DMS114 treated with DMSO at 0.1 percent for 48 hours (cell line): ENCODE measurements at regions not wholly inside any gene's neighbourhood (a gene's known extent, or its start where the extent isn't known, plus 50 kb on each side); places are given as distances from the start of the nearest gene placed in this dataset.

Source experiments
- DNase-seq: peaks from one replicate; lab custom pipeline; 2025; ENCODE audit not compliant: unreplicated experiment; lab: John Stamatoyannopoulos, UW

DNA sequence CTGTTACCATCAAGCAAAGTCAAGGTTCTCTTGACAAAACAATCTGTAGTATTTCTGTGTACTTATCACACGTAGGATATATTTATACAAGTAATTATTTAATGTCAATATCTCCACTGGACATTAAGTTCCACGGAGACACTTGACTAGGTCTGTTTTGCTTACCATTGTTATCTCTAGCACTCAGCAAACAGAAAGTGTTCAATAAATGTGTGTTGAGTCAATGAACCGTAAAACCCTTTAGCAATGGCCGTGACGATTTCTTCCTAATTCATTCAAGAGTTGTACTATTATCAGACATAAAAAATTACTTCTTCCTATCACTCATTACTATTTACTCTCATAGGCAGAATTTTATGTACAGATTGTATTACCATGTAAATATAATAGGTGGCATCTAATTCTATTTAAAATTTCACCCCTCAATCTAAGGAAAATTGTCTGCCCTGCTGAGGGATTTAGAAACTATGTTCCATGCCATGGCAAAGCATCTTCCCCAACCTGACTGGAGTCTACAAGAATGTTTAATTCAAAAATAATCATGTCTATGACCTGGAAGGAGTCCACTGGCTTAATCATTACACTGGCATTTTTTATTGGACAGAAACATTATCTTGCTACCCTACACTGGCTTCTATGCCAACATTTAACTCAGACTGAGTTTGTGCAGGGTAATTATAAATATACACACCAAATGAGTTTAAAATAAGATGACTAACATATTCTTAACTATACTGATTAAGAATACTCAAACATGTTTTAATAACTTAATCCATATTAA lies 301.9 kb downstream of the ZEB2 start:
- DNase-seq: no peak

DNA sequence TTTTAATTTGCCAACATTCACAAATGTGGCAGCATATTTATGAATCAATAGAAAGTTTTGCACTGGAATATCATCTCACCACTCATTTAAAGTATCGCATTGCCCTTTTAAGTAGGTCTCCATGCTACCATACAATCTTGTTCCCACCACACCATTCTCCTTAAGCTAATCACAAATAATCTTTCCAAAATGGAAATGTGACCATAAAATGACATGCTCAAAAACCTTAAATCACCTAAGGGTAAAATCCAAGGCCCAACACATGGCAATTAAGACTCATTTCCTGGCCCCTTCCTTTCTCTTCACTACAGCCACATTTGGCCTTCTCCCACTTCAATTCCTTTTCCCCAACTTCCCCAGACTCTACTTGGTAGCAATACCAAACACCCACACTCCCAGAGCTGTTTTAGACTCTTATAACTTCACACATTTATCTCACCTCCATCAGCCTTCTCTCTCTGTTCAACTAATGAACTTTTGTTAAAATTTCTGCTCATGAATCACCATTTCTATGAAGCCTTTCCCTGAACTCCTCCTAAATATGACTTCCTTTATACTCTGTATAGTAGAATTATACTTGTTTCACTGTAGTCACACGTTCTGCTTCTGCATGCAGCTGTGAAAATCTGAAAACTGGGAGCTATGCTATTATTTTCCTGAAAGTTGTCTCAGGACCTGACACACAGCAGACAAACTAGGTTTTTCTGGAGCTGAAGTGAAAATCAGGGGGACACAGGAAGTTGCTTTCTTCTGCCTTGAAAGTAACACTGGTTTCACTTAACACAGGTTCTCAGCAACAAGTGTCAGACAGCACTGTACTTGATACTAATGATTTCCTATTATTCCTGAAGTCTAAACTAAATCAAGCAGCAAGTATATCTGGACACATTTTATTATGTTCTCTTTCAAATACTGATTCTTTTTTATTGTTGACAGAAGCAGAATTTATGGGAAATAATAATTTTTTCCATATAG lies 303.9 kb downstream of the ZEB2 start:
- DNase-seq: no peak

DNA sequence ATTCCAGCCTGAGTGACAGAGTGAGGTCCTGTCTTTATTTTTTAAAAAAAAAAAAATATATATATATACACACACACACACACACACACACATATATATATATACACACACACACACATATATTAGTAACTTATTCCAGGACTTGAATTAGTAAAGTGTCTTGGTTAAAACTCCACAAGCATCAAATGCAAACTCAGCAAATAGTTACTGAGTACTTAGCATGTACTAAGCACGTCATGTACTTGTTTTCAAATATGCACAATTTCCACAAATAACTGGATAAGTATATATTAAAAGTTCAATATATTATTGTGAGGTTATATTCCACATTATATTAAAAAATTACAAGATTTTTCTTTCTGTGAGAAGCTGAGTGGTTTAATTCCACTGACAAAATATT lies 304.7 kb downstream of the ZEB2 start:
- no peak for DNase-seq

DNA sequence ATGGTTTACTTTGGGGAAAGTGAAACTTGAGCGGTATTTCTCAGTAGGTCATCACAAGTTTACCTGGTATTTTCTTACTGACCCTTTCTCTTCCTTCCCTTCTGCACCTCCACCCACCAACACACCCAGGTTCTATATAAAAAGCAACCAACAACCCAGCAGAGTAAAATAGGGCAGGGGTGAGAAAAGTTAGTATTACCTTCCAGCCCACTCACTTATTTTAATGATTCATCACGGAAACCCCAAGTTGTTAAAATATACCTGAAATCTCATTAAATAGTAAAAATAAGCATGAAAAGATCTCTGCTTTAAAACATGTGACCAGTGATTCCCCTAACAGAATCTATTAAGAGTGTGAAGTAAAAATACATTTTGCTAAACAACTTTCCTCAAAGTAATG lies 306.1 kb downstream of the ZEB2 start:
- DNase-seq: no peak

DNA sequence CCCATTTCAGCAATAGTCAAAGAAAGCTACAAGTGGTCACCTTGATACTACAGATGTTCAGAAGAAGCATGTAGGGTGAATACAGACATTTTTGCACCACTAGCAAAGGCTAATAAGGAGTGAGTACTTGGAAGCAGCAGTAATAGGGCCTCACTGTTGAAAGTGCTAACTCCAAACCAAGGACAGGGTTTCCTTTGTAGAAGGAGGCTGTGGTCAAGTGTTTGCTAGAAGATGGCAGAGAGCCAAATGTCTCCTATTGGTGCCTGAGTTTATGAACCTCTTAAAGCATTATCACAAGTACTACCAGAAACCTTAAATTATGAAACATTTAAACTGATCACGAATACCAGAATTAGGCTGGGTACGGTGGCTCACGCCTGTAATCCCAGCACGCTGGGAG lies 308.1 kb downstream of the ZEB2 start:
- no peak for DNase-seq

DNA sequence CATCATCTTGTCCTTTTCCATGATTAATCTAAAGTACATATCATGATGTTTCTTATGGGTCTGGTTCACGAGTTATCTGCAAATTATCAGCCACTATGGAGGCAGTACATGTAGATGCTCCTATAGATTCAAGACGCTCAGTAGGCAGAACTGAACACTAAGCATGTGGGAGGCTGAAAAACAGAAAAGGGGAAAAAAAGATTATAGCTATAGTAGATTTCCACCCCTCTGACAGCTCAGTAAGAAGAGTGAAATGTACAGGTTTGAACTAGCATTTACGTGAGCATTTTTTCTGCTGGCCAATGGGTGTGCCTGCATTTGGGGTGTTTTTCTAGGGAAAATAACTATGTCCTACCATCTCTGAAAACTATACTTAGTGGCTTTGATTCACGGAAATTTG lies 308.9 kb downstream of the ZEB2 start:
- DNase-seq: no peak

DNA sequence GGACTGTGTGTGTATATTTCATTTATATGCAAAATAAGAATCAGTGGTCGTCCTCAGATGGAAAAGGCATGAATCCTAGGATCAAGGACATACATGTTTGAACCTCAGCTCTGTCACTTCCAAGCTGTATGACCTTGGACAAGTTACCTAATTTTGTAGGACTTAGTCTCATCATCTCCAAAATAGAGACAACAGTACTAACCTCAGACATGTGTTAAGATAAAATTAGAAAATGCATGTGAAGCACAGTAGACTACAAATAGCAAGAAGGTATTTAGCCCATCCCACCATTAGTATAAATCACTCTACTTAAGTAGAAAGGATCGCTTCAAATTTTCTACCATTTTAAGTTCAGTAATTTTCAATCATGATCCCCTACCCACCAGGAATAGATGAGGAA lies 309.8 kb downstream of the ZEB2 start:
- DNase-seq: no peak

DNA sequence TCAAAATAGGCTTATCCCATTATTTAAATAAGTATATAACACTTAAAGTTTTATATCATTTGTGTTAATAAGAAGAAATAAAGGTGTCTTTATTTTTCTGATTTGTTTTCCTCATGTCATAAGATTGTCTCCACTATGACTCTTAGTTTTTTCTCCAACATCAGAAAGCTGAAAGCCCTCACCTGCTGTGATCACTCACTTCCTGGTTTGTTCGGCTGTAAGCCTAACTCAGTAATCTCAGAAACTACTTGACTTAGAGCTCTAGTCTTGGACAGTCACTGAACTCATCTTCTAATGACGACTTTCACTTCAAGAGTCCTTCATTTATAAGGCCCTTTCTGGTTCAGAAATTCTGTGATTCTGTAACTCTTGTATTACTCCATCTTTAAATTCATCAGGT lies 311.0 kb downstream of the ZEB2 start:
- no peak for DNase-seq

DNA sequence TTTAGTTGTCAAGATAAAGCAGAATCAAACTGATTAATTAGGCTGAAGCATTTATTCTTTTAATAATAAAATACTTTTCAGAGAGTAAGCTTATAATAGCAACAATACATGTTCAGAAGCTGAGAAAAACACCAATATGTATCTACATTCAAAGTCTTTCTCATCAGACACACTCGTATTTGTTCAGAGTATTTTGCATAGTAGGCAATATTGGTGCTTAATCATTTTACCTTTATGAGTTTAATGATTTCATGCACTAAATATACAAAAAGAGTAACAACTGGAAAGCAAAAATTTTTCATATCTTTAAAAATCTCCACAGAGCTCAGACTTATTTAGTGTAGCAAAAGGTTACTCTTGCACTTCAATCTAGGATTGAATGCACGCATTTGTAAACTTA lies 313.9 kb downstream of the ZEB2 start:
- no peak for DNase-seq

DNA sequence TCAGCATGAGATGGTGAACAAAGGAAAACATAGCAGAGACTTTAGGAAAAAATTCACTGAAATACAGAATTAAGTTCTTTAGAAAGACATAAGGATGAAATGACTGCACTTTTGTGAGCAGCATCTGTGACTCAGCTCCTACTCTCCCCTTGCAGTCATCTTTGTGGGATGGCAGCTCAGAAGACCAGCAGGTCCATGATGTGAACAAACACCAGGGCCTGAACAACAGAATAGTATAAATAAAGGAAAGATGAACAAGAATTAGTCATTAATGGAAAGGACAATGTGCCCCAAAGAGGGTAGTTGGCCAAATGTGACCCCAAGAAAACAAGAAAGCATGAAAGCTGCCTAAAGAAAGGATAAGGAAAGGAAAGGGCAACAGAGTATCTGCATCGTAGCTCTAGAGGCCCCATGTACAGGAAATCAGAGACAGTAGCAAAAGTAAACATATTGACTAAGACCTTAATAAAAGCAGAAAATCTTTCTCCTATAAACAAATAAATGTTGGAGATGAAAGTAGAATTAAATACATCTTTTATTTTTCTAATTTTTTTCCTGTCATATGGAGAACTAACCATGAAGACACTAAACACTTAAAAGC lies 318.0 kb downstream of the ZEB2 start:
- DNase-seq: no peak

DNA sequence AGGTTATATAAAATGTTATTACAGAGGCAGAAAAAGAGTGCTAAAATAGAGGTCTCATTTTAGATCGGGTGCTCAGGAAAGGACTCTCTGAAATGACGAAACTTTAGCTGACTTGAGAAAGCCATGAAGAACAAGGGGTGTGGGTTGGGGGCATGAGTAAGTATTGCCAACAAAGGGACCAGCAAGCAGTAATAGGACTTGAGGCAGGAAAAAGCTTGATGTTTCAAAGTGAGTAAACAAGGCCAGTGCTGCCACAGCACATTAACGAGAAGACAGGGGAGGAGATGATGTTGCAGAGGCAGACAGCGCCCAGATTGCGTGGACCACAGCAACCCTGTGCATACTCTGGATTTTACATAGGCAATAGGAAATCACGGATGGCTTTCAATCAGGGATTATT lies 318.8 kb downstream of the ZEB2 start:
- DNase-seq: no peak

DNA sequence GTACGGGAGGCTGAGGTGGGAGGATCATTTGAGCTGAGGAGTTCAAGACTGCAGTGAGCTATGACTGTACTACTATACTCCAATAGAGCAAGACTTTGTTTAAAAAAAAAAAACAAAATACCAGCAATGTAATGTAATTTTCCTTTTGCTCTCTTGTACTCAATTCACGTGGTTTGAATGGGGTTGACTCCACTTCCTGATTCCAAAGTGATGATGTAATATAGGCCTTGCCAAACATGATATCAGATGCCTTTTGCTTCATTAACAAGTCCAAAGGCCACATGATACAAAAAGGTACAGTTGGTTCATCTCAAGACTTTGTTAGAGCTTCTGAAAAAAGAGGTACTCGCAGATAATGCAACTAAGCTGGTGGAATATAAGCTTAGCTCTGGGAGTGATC lies 321.8 kb downstream of the ZEB2 start:
- no peak for DNase-seq

DNA sequence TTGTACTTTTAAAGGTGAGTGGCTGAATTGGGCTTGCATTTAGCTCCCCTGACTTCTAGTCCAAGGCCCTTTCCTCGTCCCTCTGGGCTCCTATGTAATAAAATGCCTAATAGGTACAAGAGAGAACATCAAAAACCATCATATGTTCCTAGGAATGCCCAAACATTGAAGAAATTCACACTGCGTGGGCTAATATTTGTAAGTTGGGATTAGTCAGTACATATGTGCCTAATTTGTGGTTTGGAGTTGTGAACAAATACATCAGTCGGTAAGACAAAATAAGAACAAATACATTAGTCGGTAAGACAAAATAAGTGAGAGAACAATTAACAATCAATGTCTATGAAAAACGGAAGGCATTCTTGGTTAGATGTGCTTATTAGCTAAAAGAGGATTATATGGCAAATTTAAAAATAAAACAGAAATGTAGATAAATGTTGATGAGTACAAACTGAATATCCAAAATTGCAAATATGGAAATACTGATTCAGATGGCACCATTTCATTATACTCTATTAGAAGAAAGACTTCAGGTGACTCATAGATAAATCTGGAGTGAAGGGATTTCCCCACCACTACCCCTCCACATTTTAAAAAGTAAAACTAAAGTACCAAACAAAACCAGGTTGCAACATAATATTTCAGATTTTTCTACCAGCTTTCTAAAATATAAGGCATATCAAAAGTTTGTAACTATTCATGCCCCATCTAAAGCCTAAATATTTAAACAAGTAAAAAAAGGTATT lies 325.4 kb downstream of the ZEB2 start:
- no peak for DNase-seq

DNA sequence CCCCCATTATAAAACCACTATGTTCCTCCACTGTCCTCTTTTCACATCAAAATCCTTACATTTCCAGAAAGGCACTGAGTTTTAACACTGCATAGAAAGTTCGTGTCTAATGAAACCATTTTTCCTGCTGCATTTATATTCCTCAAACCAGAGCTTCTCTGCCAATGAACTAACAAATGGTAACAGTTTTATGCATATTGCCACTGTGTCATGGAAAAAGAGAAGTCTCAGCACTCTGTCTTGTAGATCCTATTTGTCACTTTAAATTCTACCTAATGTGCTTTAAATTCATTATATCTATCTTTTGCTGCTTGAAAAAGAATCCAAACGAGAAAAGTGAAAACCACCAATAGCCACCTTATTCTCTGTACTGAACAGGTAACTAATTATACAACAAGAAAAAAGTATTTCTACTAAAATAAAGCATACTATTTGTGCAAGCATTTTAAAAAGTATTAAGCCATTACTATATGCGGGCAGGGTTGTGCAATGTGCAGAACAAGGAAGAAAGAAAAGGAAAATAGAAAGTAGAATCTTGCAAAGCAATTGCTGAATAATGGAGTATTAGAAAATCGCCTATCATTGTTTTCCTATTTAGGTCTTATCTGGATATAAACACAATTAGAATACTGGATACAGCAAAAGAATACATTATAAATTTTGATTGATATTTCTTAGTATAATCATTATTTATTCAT lies 328.9 kb downstream of the ZEB2 start:
- no peak for DNase-seq

DNA sequence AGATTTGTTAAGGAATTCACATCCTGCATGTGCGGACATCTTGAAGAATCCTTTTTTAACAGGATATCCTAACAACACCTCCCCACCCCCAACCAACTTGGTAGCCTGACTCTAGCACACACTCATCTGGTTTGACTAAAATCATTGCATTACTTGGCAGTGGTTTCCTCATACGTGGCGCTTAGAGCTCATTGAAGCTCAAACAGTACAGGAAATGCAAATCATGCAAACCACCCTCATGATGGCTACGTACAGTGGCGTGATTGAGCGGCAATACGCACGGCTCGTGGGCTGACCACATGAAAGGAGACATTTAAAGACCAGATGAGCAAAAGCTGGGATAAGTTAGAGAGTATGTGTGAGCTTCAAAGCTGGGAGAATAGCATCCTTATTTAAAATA lies 336.2 kb downstream of the ZEB2 start:
- DNase-seq: no peak

DNA sequence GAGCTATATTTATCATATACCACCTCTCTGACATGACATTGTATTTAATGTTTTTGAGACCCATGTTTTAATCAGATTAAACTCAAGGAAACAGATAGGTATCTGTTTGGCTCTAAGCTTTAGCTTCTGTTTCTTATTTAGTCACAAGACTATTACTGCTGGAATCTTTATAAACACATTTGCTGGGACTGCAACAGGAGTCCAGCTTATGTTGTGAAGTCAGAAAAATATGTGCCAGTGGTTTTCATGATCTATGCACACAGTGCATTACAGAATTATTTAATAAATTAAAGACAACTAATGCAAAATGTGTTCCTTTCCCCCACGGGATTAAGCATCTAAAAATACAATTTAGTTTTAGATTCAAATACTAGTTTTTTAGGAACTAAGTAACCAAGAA lies 338.9 kb downstream of the ZEB2 start:
- no peak for DNase-seq

DNA sequence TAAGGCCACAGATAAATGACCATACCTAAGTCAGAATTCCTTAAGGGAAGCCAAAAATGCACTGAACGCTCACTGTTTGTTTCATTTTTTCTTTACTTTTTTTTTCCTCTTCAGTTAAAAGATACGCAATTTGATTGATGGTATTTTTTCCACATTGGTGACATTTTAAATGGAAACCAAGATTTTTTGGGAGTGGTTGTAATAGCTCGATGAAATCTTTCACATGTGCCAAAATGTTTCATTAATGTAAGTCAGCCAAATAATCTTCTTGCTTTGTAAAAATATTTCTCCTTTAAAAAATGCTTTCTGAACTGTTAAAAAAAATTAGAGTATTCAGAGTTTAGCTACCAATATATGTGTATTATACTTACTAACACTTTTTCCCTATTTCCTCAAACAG lies 339.8 kb downstream of the ZEB2 start:
- DNase-seq: no peak

DNA sequence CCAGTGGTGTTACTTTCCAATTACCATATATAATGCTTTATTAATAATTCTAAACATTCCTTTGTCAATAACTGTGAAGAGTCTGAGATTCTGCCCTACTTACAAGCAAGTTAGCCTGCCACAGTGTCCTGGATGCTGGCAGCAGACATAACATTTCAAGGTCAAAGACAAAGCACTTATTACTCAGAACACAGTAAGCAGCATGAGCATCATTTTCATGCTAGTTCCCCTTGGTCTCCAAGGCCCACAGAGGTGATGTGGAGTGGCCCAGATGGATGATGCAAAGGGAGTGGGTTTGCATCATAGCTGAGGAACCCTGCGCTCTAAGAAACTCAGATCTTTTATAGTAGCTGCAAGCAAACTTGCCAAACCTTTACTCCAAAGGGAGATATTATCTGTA lies 349.7 kb downstream of the ZEB2 start:
- DNase-seq: no peak

DNA sequence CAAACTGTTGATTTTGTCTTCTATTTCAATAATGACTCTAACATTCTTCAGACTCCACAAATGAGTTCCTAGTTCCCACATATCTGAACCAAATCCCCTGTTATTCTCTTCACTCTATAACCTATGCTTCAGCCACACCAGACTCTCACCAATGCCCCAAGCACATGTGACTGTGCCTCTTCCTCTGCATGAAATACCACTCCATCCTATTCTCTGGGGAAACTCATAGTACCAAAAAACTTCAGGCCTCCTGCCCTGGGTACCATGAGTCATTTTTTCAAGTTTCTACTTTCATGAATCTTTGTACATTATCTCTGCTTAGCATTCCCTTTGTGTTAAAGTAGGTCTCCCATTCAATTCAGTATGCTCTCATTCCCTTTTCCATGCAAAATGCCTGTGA lies 353.2 kb downstream of the ZEB2 start:
- DNase-seq: no peak

DNA sequence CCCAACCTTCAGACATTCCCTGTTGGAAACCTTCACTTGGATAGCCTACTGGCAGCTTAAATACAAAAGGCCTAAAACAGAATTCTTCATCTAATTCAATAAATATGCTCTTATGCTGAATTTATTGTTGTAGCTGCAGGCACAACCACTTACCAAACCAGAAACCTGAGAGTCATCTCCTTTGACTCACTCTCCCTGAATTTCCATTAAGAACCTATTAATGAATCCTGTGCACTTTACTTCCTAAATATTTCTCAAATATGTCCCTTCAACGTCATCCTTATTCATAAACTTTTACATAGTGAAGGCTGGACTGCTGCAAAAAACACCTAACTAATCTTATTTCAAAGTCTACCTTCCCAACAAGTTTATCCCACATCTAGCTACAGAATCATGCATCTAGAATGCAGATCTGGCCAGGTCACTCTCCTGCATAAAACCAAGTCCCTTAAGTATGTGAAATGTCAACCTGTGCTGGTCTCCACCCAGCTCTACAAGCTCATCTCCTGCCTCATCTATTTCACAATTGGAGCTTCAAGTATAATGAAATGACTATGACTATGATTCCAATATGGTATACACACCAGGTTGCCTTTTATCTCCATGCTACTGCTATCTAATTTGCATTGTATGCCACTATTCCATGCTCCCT lies 354.2 kb downstream of the ZEB2 start:
- DNase-seq: no peak
